Panc1 (cell line): ENCODE measurements at regions not wholly inside any gene's neighbourhood (a gene's known extent, or its start where the extent isn't known, plus 50 kb on each side); places are given as distances from the start of the nearest gene placed in this dataset.

ENCODE experiments used
- ATAC-seq: fragments of 200-7000 bp; cut with Tn5 transposase; 2 replicates; pipeline ENCODE4 v1.9.1; 2020; ENCODE audit warnings: mild to moderate bottlenecking, moderate library complexity
- BruUV-seq: library from RNA; stranded (reverse); fragments of 400-500 nt; replicated peaks from 2 replicates; lab custom pipeline; 2021; lab: Mats Ljungman, UMichigan
- CTCF ChIA-PET: fragments of 300-600 bp; sonication (Branson Sonifier 250); formaldehyde crosslinking; loops from one replicate; lab custom pipeline; 2022; ENCODE audit warnings: antibody characterized with exemption; lab: Charles Lee
- POLR2A ChIA-PET: fragments of 300-600 bp; sonication (Branson Sonifier 250); formaldehyde crosslinking; loops from one replicate; lab custom pipeline; 2022; ENCODE audit warnings: antibody characterized with exemption; lab: Charles Lee
- DNase-seq: peaks from one replicate; pipeline ENCODE4 v3.0.0-alpha.2; 2010; ENCODE audit warnings: low read depth, low spot score
- H3K27ac ChIP-seq: 2 replicates; pipeline ENCODE4 v1.5.1; 2011; ENCODE audit warnings: mild to moderate bottlenecking, low read length, inconsistent platforms
- H3K27me3 ChIP-seq: fragments of 200-500 bp; sonication (Bioruptor generic); 2 replicates; pipeline ENCODE4 v1.6.0; 2014; ENCODE audit warnings: low read length, inconsistent platforms; ENCODE audit not compliant: control insufficient read depth, insufficient read depth
- H3K36me3 ChIP-seq: fragments of 200-500 bp; sonication (Bioruptor generic); 2 replicates; pipeline ENCODE4 v1.5.1; 2014; ENCODE audit warnings: inconsistent platforms, mild to moderate bottlenecking, low read length, moderate library complexity; ENCODE audit not compliant: control insufficient read depth, insufficient read depth
- H3K4me1 ChIP-seq: 2 replicates; pipeline ENCODE4 v1.5.1; 2011; ENCODE audit warnings: inconsistent platforms, mild to moderate bottlenecking, low read length, moderate library complexity; ENCODE audit not compliant: control insufficient read depth, insufficient read depth
- H3K4me3 ChIP-seq, 2 experiments: 2 replicates each; pipeline ENCODE4 v1.5.1; 2011 to 2012; ENCODE audit warnings: low read depth in 2 of 2, low read length in 2 of 2, mild to moderate bottlenecking in 2 of 2, inconsistent platforms in 1 of 2, moderate library complexity in 1 of 2
- H3K9me3 ChIP-seq: fragments of 200-500 bp; sonication (Bioruptor generic); 2 replicates; pipeline ENCODE4 v1.5.1; 2014; ENCODE audit warnings: low read depth, mild to moderate bottlenecking, inconsistent platforms, low read length, moderate library complexity; ENCODE audit not compliant: control insufficient read depth, insufficient read depth
- CTCF ChIP-seq: fragments of 450-650 bp; IDR thresholded peaks from 2 replicates; pipeline ENCODE4 v1.5.1; 2017; ENCODE audit warnings: mild to moderate bottlenecking
- POLR2AphosphoS5 ChIP-seq: IDR thresholded peaks from 2 replicates; pipeline ENCODE4 v1.6.1; 2012; ENCODE audit warnings: mild to moderate bottlenecking, low read depth, low read length, moderate library complexity
- REST ChIP-seq, 2 experiments: IDR thresholded peaks; 2 replicates each; pipeline ENCODE4 v1.6.1; 2011 to 2012; ENCODE audit warnings: low read depth in 2 of 2, control low read depth in 1 of 2, low read length in 1 of 2, mild to moderate bottlenecking in 1 of 2, moderate library complexity in 1 of 2; ENCODE audit not compliant: insufficient read depth in 1 of 2
- SIN3A ChIP-seq: IDR thresholded peaks from 2 replicates; pipeline ENCODE4 v1.6.1; 2012; ENCODE audit warnings: low read depth, mild to moderate bottlenecking, low read length, moderate library complexity, borderline replicate concordance; ENCODE audit not compliant: insufficient read depth
- TCF7L2 ChIP-seq: IDR thresholded peaks from 2 replicates; pipeline ENCODE4 v1.6.1; 2011; ENCODE audit warnings: mild to moderate bottlenecking, low read depth, low read length, inconsistent platforms
- in situ Hi-C: cut with HindIII; loops from 2 replicates; pipeline ENCODE4 v1.10.0; 2016; ENCODE audit warnings: low sequenced_read_pairs, low pct_unique_long_range_greater_than_20kb
- intact Hi-C: fragments of 100-400 bp; cut with micrococcal nuclease; formaldehyde crosslinking; loops from one replicate; pipeline ENCODE4 v1.10.0; 2022; ENCODE audit not compliant: unreplicated experiment

- ChIA-PET POLR2A (no interaction called here), CTCF (no interaction called here)
- H3K27ac ChIP-seq: no peak overlapping the region
- H3K4me3 ChIP-seq: no peak overlapping the region
- BruUV-seq: no TSS peak
- H3K36me3 ChIP-seq: no peaks in the 10 kb centered on the region
- ATAC-seq (no peak), DNase-seq (no peak)
- no peaks in the 10 kb centered on the region for H3K4me1 ChIP-seq
- no peaks in the 10 kb centered on the region for H3K9me3 ChIP-seq
- TF ChIP-seq SIN3A (no peak), POLR2AphosphoS5 (no peak), CTCF (no peak), TCF7L2 (no peak), REST (IDR thresholded peaks at IDR 0.05; ENCODE audit: insufficient read depth in 1 of 2, low read depth in 2 of 2, low read length in 1 of 2) (no peak)
- intact Hi-C loops (no loop called here), in situ Hi-C loops (no loop called here)
- no peaks in the 10 kb centered on the region for H3K27me3 ChIP-seq
Observed at GRCh38 chrX:42951747-42952146, 173.8 kb upstream of the PPP1R2C start.

- Histone ChIP-seq H3K27ac (no peak overlapping the region), H3K36me3 (no peaks in the 10 kb centered on the region), H3K4me3 (no peak overlapping the region), H3K27me3 (no peaks in the 10 kb centered on the region), H3K4me1 (no peaks in the 10 kb centered on the region), H3K9me3 (no peaks in the 10 kb centered on the region)
- POLR2A ChIA-PET: no interaction called here
- CTCF ChIA-PET: no interaction called here
- in situ Hi-C loops (no loop called here), intact Hi-C loops (no loop called here)
- BruUV-seq: no TSS peak
- no peak for DNase-seq
- ATAC-seq: no peak
- TF ChIP-seq REST (IDR thresholded peaks at IDR 0.05; ENCODE audit: insufficient read depth in 1 of 2, low read depth in 2 of 2, low read length in 1 of 2) (no peak), TCF7L2 (no peak), POLR2AphosphoS5 (no peak), CTCF (no peak), SIN3A (no peak)
Observed at GRCh38 chrX:42952621-42953020, 174.7 kb upstream of the PPP1R2C start.
